ENCODE measurements at regions not wholly inside any gene's neighbourhood (a gene's known extent, or its start where the extent isn't known, plus 50 kb on each side); places are given as distances from the start of the nearest gene placed in this dataset.
"Not testable (repeated sequence)": the region's sequence is repeated elsewhere in the genome, so short reads cannot be mapped to it uniquely, and the experiment has no call there.

- H3K4me3 ChIP-seq (ENCODE audit: low read length): no peak overlapping the region
- no peak for TF ChIP-seq ZNF274 (IDR thresholded peaks at IDR 0.05; ENCODE audit: low read depth, low read length)
Observed at GRCh38 chr1:239139801-239140200, 246.6 kb upstream of the CHRM3 start.

- TF ChIP-seq ZNF274 (IDR thresholded peaks at IDR 0.05; ENCODE audit: low read depth, low read length): no peak
- H3K4me3 ChIP-seq (ENCODE audit: low read length): no peak overlapping the region
Observed at GRCh38 chr1:239128541-239128940, 257.8 kb upstream of the CHRM3 start.

GRCh38 chr1:239126884-239127283 is 259.5 kb upstream of the CHRM3 start:
- no peak overlapping the region for H3K4me3 ChIP-seq (ENCODE audit: low read length)
- no peak for TF ChIP-seq ZNF274 (IDR thresholded peaks at IDR 0.05; ENCODE audit: low read depth, low read length)

GRCh38 chr1:239125893-239126292 is 260.5 kb upstream of the CHRM3 start:
- H3K4me3 ChIP-seq (ENCODE audit: low read length): no peak overlapping the region
- no peak for TF ChIP-seq ZNF274 (IDR thresholded peaks at IDR 0.05; ENCODE audit: low read depth, low read length)

GRCh38 chr1:239125027-239125426 is 261.3 kb upstream of the CHRM3 start:
- TF ChIP-seq ZNF274 (IDR thresholded peaks at IDR 0.05; ENCODE audit: low read depth, low read length): no peak
- H3K4me3 ChIP-seq (ENCODE audit: low read length): no peak overlapping the region

- H3K4me3 ChIP-seq (ENCODE audit: low read length): no peak overlapping the region
- TF ChIP-seq ZNF274 (IDR thresholded peaks at IDR 0.05; ENCODE audit: low read depth, low read length): no peak
Observed at GRCh38 chr1:239123260-239123659, 263.1 kb upstream of the CHRM3 start.

- TF ChIP-seq ZNF274 (IDR thresholded peaks at IDR 0.05; ENCODE audit: low read depth, low read length): no peak
- H3K4me3 ChIP-seq (ENCODE audit: low read length): no peak overlapping the region
Observed at GRCh38 chr1:239112101-239112935, 274.1 kb upstream of the CHRM3 start.

- no peak overlapping the region for H3K4me3 ChIP-seq (ENCODE audit: low read length)
Observed at GRCh38 chr1:239107676-239108075, 278.7 kb upstream of the CHRM3 start.

GRCh38 chr1:239106689-239107088 is 279.7 kb upstream of the CHRM3 start:
- not testable (repeated sequence) for H3K4me3 ChIP-seq (ENCODE audit: low read length)

More at GRCh38 chr1:239107676-239108075, 278.7 kb upstream of the CHRM3 start:
- no peak for TF ChIP-seq ZNF274 (IDR thresholded peaks at IDR 0.05; ENCODE audit: low read depth, low read length)

GRCh38 chr1:239098400-239099037 is 287.8 kb upstream of the CHRM3 start:
- H3K4me3 ChIP-seq (ENCODE audit: low read length): no peak overlapping the region
- TF ChIP-seq ZNF274 (IDR thresholded peaks at IDR 0.05; ENCODE audit: low read depth, low read length): no peak

- no peak overlapping the region for H3K4me3 ChIP-seq (ENCODE audit: low read length)
- TF ChIP-seq ZNF274 (IDR thresholded peaks at IDR 0.05; ENCODE audit: low read depth, low read length): no peak
Observed at GRCh38 chr1:239091537-239091936, 294.8 kb upstream of the CHRM3 start.

- TF ChIP-seq ZNF274 (IDR thresholded peaks at IDR 0.05; ENCODE audit: low read depth, low read length): no peak
- no peak overlapping the region for H3K4me3 ChIP-seq (ENCODE audit: low read length)
Observed at GRCh38 chr1:239084459-239085080, 301.8 kb upstream of the CHRM3 start.

- H3K4me3 ChIP-seq (ENCODE audit: low read length): not testable (repeated sequence)
Observed at GRCh38 chr1:239081947-239082346, 304.4 kb upstream of the CHRM3 start.

- TF ChIP-seq ZNF274 (IDR thresholded peaks at IDR 0.05; ENCODE audit: low read depth, low read length): no peak
- H3K4me3 ChIP-seq (ENCODE audit: low read length): no peak overlapping the region
Observed at GRCh38 chr1:239067480-239067879, 318.9 kb upstream of the CHRM3 start.

GRCh38 chr1:239067058-239067457 is 319.3 kb upstream of the CHRM3 start:
- no peak overlapping the region for H3K4me3 ChIP-seq (ENCODE audit: low read length)
- no peak for TF ChIP-seq ZNF274 (IDR thresholded peaks at IDR 0.05; ENCODE audit: low read depth, low read length)
